ENCODE measurements at regions not wholly inside any gene's neighbourhood (a gene's known extent, or its start where the extent isn't known, plus 50 kb on each side); places are given as distances from the start of the nearest gene placed in this dataset.

- Histone ChIP-seq H3K4me3 (no peak overlapping the region), H3K27ac (no peak overlapping the region), H3K9me3 (no peaks in the 10 kb centered on the region), H3K27me3 (no peaks in the 10 kb centered on the region), H3K4me1 (no peaks in the 10 kb centered on the region), H3K36me3 (replicated peaks in 1 of 2; ENCODE audit: insufficient read depth in 1 of 2, low read depth in 2 of 2) (no peaks in the 10 kb centered on the region)
- TF ChIP-seq CTCF (IDR thresholded peaks at IDR 0.05) (no peak), POLR2A (IDR thresholded peaks at IDR 0.05) (no peak)
- intact Hi-C loops (cut with DNase I), result no loop called here
- 93 to 95% methylated on average over 5 of the region's 5 CpGs for WGBS, 2 donors
- DNase-seq (no peak), ATAC-seq (no peak)
These were observed 107.7 kb upstream of the MEIS1 start for GRCh38 chr2:66327066-66327740.

- no peaks in the 10 kb centered on the region for H3K4me1 ChIP-seq
- WGBS, 2 donors, result 77 to 78% methylated on average over 4 of the region's 4 CpGs
These were observed 109.9 kb upstream of the MEIS1 start for GRCh38 chr2:66324909-66325528.

DNA sequence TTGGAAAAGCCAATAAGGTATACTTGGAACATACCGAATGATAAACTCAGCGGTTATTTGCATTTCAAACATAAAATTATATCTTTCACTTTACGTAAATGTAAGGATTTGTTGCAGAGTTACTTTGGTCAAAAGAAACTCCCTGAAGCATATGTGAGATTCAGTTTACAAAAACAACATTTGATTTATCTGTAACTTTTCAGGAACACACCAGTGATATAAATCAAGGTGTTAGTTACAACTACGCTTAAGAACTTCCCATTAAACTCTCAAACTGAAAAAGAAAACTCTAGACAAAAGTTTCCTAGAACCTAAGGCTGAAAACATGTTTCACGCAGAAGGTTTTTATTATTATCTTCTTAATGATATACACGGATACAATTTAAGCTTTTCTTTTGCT lies 110.6 kb upstream of the MEIS1 start:
- no peaks in the 10 kb centered on the region for H3K36me3 ChIP-seq (replicated peaks in 1 of 2; ENCODE audit: insufficient read depth in 1 of 2, low read depth in 2 of 2)
- no peaks in the 10 kb centered on the region for H3K27me3 ChIP-seq
- 84% methylated on average over 6 of the region's 6 CpGs for WGBS, 2 donors
- H3K9me3 ChIP-seq, result no peaks in the 10 kb centered on the region
- H3K4me3 ChIP-seq, result no peak overlapping the region
- ATAC-seq (no peak), DNase-seq (no peak)
- TF ChIP-seq POLR2A (IDR thresholded peaks at IDR 0.05) (no peak), CTCF (IDR thresholded peaks at IDR 0.05) (no peak)
- intact Hi-C loops (cut with DNase I), result no loop called here
- no peaks in the 10 kb centered on the region for H3K4me1 ChIP-seq
- no peak overlapping the region for H3K27ac ChIP-seq

More at GRCh38 chr2:66324909-66325528, 109.9 kb upstream of the MEIS1 start:
- no peaks in the 10 kb centered on the region for H3K9me3 ChIP-seq
- no peaks in the 10 kb centered on the region for H3K36me3 ChIP-seq (replicated peaks in 1 of 2; ENCODE audit: insufficient read depth in 1 of 2, low read depth in 2 of 2)
- DNase-seq (no peak), ATAC-seq (no peak)
- no peaks in the 10 kb centered on the region for H3K27me3 ChIP-seq
- H3K27ac ChIP-seq, result no peak overlapping the region
- TF ChIP-seq POLR2A (IDR thresholded peaks at IDR 0.05) (no peak), CTCF (IDR thresholded peaks at IDR 0.05) (no peak)
- H3K4me3 ChIP-seq, result no peak overlapping the region
- intact Hi-C loops (cut with DNase I), result no loop called here

GRCh38 chr2:66323406-66323805 lies 111.5 kb upstream of the MEIS1 start:
- DNase-seq (no peak), ATAC-seq (no peak)
- Histone ChIP-seq H3K9me3 (no peaks in the 10 kb centered on the region), H3K4me3 (no peak overlapping the region), H3K36me3 (replicated peaks in 1 of 2; ENCODE audit: insufficient read depth in 1 of 2, low read depth in 2 of 2) (no peaks in the 10 kb centered on the region), H3K4me1 (no peaks in the 10 kb centered on the region), H3K27ac (no peak overlapping the region), H3K27me3 (no peaks in the 10 kb centered on the region)
- 47 to 51% methylated on average over 8 of the region's 8 CpGs for WGBS, 2 donors
- intact Hi-C loops (cut with DNase I), result no loop called here
- no peak for TF ChIP-seq CTCF (IDR thresholded peaks at IDR 0.05)
- TF ChIP-seq POLR2A (IDR thresholded peaks at IDR 0.05), result no peak
